Ascending aorta (tissue), 2 donors: ENCODE measurements at regions not wholly inside any gene's neighbourhood (a gene's known extent, or its start where the extent isn't known, plus 50 kb on each side); places are given as distances from the start of the nearest gene placed in this dataset.

Experiments
- DNase-seq, 2 donors: peaks; one replicate each; pipeline ENCODE4 v3.0.0-alpha.2; 2019; ENCODE audit warnings: low spot score in 2 of 2
- H3K27ac ChIP-seq, 2 donors: fragments of 200-600 bp; sonication (generic); one replicate each; pipeline ENCODE4 v1.5.1; 2016 to 2017; ENCODE audit warnings: mild to moderate bottlenecking in 1 of 2
- H3K27me3 ChIP-seq: fragments of 200-600 bp; sonication (generic); one replicate; pipeline ENCODE4 v1.5.1; 2017
- H3K36me3 ChIP-seq, 2 donors: fragments of 200-600 bp; sonication (generic); one replicate each; pipeline ENCODE4 v1.5.1; 2016
- H3K4me1 ChIP-seq, 2 donors: fragments of 200-600 bp; sonication (generic); one replicate each; pipeline ENCODE4 v1.5.1; 2016 to 2017; ENCODE audit warnings: mild to moderate bottlenecking in 1 of 2
- H3K4me3 ChIP-seq, 2 donors: fragments of 200-600 bp; sonication (generic); one replicate each; pipeline ENCODE4 v1.5.1; 2016 to 2017; ENCODE audit warnings: mild to moderate bottlenecking in 1 of 2
- H3K9me3 ChIP-seq, 2 donors: fragments of 200-600 bp; sonication (generic); one replicate each; pipeline ENCODE4 v1.5.1; 2016
- intact Hi-C: fragments of 100-400 bp; cut with DNase I; formaldehyde crosslinking; loops from one replicate; pipeline ENCODE4 v1.15.1; 2023
- TF ChIP-seq, protein P1 (sequence below), 3 experiments: fragments of 200-600 bp in 2 of 3; fragments of 450-650 bp in 1 of 3; sonication (generic) in 2 of 3; IDR thresholded peaks; one replicate each; pipeline ENCODE4 v1.5.1; 2016 to 2019; ENCODE audit warnings: antibody characterized with exemption in 3 of 3, mild to moderate bottlenecking in 1 of 3, moderate library complexity in 1 of 3

DNA sequence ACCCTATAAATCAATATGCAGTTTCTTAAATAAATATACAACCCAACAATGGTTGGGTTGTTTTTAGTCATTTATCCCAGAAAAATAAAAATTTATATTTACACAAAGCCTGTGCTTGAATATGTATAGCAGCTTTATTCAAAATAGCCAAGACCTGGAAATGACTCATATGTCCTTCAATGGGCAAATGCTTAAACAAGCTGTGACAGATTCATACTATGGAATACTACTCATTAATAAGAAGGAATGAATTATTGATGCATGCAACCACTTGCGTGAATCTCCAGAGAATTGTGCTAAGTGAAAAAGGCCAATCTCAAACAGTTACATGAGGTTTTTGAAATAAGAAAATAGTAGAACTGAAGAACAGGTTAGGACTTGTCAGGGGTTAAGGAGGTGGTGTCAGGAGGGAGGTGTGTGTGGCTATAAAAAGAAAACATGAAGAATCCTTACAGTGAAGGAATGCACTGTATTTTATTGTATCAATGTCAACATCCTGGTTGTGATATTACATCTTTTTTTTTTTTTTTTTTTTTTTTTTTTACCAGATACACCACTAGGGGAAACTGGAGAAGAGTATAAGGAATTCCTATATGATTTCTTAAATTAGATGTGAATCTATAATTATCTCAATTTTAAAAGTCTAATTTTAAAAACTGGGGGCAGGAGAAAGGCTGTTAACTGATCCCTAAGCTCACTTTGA lies 82.4 kb upstream of the CD44 start:
- no peak for DNase-seq

DNA sequence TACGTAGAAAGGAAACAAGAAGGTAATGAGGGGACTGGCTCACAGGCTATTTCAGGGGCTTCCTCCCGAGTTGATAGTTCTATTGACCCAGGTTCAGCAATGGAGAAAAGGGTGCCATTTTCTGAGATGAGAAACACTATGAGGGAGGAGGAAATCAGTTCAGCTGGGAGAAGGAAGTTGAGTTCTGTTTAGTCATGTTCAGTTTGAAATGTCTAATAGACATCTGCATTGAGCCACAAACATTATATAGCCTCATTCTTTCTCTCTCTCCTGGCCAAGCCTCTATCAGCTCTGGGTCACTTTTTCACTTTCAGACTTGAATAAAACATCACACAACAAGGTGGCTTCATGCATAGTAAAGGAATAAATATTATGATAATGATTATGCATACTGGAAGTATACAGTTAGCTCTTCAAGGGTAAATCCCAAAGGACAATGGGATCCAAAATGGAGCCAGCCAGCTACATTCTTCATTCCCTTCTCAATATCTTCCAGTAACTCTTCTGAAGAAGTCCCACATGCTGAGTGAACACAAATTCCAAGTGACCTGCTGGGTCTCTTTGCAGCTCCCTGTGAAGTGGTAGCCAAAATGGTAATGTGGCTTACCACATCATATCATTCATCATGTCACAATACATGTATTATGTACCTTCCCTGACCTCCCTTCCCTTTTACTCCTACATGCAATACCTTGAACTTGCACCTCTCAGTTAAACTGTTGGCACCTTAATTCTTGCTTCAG lies 80.9 kb upstream of the CD44 start:
- intact Hi-C loops: no loop called here
- H3K4me3 ChIP-seq: no peak overlapping the region
- H3K27ac ChIP-seq: no peak overlapping the region
- TF ChIP-seq, protein P1, sequence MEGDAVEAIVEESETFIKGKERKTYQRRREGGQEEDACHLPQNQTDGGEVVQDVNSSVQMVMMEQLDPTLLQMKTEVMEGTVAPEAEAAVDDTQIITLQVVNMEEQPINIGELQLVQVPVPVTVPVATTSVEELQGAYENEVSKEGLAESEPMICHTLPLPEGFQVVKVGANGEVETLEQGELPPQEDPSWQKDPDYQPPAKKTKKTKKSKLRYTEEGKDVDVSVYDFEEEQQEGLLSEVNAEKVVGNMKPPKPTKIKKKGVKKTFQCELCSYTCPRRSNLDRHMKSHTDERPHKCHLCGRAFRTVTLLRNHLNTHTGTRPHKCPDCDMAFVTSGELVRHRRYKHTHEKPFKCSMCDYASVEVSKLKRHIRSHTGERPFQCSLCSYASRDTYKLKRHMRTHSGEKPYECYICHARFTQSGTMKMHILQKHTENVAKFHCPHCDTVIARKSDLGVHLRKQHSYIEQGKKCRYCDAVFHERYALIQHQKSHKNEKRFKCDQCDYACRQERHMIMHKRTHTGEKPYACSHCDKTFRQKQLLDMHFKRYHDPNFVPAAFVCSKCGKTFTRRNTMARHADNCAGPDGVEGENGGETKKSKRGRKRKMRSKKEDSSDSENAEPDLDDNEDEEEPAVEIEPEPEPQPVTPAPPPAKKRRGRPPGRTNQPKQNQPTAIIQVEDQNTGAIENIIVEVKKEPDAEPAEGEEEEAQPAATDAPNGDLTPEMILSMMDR (IDR thresholded peaks at IDR 0.05): no peak
- H3K4me1 ChIP-seq: no peaks in the 10 kb centered on the region
- no peaks in the 10 kb centered on the region for H3K9me3 ChIP-seq
- DNase-seq: no peak
- no peaks in the 10 kb centered on the region for H3K27me3 ChIP-seq
- H3K36me3 ChIP-seq: no peaks in the 10 kb centered on the region

More for the DNA sequence above, 82.4 kb upstream of the CD44 start:
- H3K4me1 ChIP-seq: no peaks in the 10 kb centered on the region
- no peak overlapping the region for H3K4me3 ChIP-seq
- no peaks in the 10 kb centered on the region for H3K36me3 ChIP-seq
- H3K27me3 ChIP-seq: no peaks in the 10 kb centered on the region
- intact Hi-C loops: no loop called here
- TF ChIP-seq, protein P1 (IDR thresholded peaks at IDR 0.05): no peak
- H3K27ac ChIP-seq: no peak overlapping the region
- H3K9me3 ChIP-seq: no peaks in the 10 kb centered on the region

DNA sequence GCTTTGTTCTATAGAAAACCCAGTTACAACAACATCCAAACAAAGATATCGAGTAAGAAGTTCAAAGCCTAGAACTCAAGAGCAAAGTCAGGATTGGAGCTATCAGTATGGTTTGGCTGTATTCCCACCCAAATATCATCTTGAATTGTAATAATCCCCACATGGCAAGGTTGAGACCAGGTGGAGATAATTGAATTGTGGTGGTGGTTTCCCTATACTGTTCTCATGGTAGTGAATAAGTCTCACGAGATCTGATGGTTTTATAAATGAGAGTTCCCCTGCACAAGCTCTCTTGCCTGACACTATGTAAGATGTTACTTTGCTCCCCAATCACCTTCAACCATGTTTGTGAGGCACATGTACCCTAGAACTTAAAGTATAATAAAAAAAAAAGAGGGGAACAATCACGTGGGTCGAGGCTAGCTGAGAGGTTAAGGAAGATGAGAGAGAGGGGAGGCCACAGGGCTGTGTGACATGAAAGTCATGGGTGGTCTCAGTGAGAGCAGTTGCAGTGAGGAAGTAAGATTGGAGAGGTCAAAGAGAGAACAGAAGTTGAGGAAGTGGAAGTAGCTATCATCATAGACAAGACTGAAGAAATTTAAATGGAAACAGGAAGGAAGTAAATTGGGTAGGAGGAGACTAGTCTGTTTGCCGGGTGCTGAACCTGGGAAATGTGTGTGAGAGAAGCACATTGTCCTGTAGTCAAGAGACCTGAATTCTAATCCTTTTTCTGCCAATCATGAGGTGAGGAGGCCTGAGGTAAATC lies 80.1 kb upstream of the CD44 start:
- Histone ChIP-seq H3K36me3 (no peaks in the 10 kb centered on the region), H3K4me1 (no peaks in the 10 kb centered on the region), H3K27me3 (no peaks in the 10 kb centered on the region), H3K4me3 (no peak overlapping the region), H3K9me3 (no peaks in the 10 kb centered on the region), H3K27ac (no peak overlapping the region)
- TF ChIP-seq, protein P1 (IDR thresholded peaks at IDR 0.05): no peak
- no peak for DNase-seq
- intact Hi-C loops: no loop called here

DNA sequence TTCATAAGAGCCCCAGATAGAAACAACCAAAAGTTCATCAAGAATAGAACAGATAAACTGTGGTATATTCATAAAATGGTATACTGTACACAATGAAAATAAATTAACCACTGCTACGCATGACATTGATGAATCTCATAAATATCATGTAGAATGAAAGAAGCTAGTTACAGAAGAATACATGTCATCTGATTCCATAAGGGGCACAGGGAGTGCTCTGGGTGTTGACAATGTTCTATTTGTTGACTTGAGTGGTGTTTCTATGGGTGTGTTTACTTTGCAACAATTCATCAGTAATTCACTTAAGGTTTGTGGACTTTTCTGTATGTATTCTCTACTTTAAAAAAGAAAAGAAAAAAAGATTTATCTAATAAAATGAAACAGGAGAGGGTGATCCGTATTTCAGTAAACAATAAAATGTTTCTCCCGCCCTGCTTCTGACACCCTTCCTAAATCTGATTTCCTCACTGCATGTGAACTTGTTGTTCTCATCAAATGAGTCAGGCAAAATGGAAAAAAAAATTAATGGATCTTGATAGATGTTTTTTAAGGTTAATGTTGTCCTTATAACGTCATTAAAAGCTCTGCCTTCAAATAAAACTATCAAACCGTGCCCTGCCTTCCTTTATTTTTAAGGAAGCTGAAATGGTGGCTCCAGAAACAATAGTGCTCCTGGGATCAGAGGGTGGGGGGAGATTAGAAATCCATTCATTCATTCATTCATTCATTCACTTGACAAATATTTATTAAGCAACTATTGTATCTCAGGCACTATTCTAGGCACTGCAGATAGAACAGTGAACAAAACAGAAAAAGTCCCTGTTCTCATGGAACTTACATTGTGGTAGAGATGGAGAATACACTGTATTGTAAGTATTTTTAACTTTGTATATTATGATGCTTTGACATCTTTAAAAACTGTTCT lies 77.2 kb upstream of the CD44 start:
- DNase-seq: no peak
- Histone ChIP-seq H3K27ac (no peak overlapping the region), H3K4me3 (no peak overlapping the region), H3K36me3 (no peaks in the 10 kb centered on the region), H3K9me3 (no peaks in the 10 kb centered on the region), H3K27me3 (no peaks in the 10 kb centered on the region), H3K4me1 (peaks cover 0 to 4% of the 10 kb centered on the region in 2 donors)
- intact Hi-C loops: no loop called here
- TF ChIP-seq, protein P1 (IDR thresholded peaks at IDR 0.05): no peak

DNA sequence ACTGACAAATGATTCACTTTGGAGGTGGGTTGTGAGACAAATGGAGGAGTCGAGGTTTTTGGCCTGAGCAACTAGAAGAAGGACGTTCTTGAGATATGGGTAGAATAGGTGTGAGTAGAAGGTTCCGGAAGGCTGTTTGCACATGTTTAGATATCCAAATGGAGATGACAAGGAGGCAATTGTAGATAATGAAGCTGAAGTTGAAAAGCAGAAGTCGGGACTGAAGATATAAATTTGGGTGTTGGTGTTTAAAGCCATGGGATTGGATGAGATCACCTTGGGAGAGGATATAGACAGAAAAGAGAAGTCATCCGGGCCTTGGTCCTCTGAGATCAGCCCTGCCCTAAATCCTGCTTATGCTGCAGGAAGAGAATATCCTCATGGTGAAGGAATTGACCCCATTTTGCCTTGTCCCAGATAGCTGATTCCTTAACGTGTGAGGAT lies 75.5 kb upstream of the CD44 start:
- no peak overlapping the region for H3K27ac ChIP-seq

More for the DNA sequence above, 75.5 kb upstream of the CD44 start:
- no peaks in the 10 kb centered on the region for H3K27me3 ChIP-seq
- TF ChIP-seq, protein P1 (IDR thresholded peaks at IDR 0.05): no peak
- H3K4me3 ChIP-seq: no peak overlapping the region
- H3K4me1 ChIP-seq: peaks cover 0 to 4% of the 10 kb centered on the region in 2 donors
- H3K36me3 ChIP-seq: no peaks in the 10 kb centered on the region
- no peak for DNase-seq
- no peaks in the 10 kb centered on the region for H3K9me3 ChIP-seq
- intact Hi-C loops: no loop called here
